Esophagus squamous epithelium (tissue), 5 donors: ENCODE measurements at regions not wholly inside any gene's neighbourhood (a gene's known extent, or its start where the extent isn't known, plus 50 kb on each side); places are given as distances from the start of the nearest gene placed in this dataset.

ENCODE experiments used
- DNase-seq: peaks from one replicate; lab custom pipeline; 2025; lab: John Stamatoyannopoulos, UW
- H3K27ac ChIP-seq, 4 donors: fragments of 200-600 bp; sonication (generic); one replicate each; pipeline ENCODE4 v1.5.1; 2016 to 2019; ENCODE audit warnings: mild to moderate bottlenecking in 1 of 4
- H3K27me3 ChIP-seq, 4 donors: fragments of 200-600 bp; sonication (generic); 1 replicate in 3 of 4; 2 replicates in 1 of 4; pipeline versions ENCODE4 v1.5.1 to v1.6.0; 2017 to 2021; ENCODE audit warnings: antibody characterized with exemption in 1 of 4
- H3K36me3 ChIP-seq, 3 donors: fragments of 200-600 bp; sonication (generic); one replicate each; pipeline ENCODE4 v1.5.1; 2016 to 2019
- H3K4me1 ChIP-seq, 3 donors: fragments of 200-600 bp; sonication (generic); one replicate each; pipeline ENCODE4 v1.5.1; 2017 to 2019
- H3K4me3 ChIP-seq, 4 donors: fragments of 200-600 bp; sonication (generic); 1 replicate in 3 of 4; 2 replicates in 1 of 4; pipeline ENCODE4 v1.5.1; 2016 to 2019; ENCODE audit warnings: mild to moderate bottlenecking in 2 of 4, moderate library complexity in 1 of 4
- H3K9me3 ChIP-seq, 3 donors: fragments of 200-600 bp; sonication (generic); one replicate each; pipeline ENCODE4 v1.5.1; 2016 to 2019
- CTCF ChIP-seq, 6 experiments: fragments of 450-650 bp in 4 of 6; fragments of 200-600 bp in 2 of 6; sonication (generic) in 2 of 6; IDR thresholded peaks; one replicate each; pipeline ENCODE4 v1.5.1; 2016 to 2019; ENCODE audit warnings: antibody characterized with exemption in 6 of 6, mild to moderate bottlenecking in 4 of 6, moderate library complexity in 4 of 6
- POLR2A ChIP-seq, 4 donors: fragments of 450-650 bp; IDR thresholded peaks; one replicate each; pipeline ENCODE4 v1.6.1; 2017; ENCODE audit warnings: antibody characterized with exemption in 4 of 4, mild to moderate bottlenecking in 4 of 4, moderate library complexity in 3 of 4
- WGBS, 2 donors: methylation state at CpG; one replicate each; pipeline ENCODE4 v1.1.5; 2018; 5-methylcytosine and 5-hydroxymethylcytosine counted together
- intact Hi-C: fragments of 100-400 bp; cut with DNase I; formaldehyde crosslinking; loops from one replicate; pipeline ENCODE4 v1.15.0; 2022
- donor health status: DM: yes; HTN: yes; CAD: no.

- H3K27me3 ChIP-seq: no peaks in the 10 kb centered on the region
- intact Hi-C loops: no loop called here
- DNase-seq: no peak
- 67 to 74% methylated on average over 5 of the region's 5 CpGs for WGBS, 2 donors
- no peak overlapping the region for H3K27ac ChIP-seq
- H3K4me1 ChIP-seq: no peaks in the 10 kb centered on the region
- no peaks in the 10 kb centered on the region for H3K9me3 ChIP-seq
- H3K4me3 ChIP-seq: no peak overlapping the region
- H3K36me3 ChIP-seq: no peaks in the 10 kb centered on the region
- TF ChIP-seq POLR2A (IDR thresholded peaks at IDR 0.05) (no peak), CTCF (IDR thresholded peaks at IDR 0.05) (no peak)
These were observed 856.8 kb upstream of the GCFC2 start for GRCh38 chr2:76567478-76567877.

- DNase-seq: no peak
- Histone ChIP-seq H3K4me3 (no peak overlapping the region), H3K27me3 (no peaks in the 10 kb centered on the region), H3K27ac (no peak overlapping the region), H3K9me3 (no peaks in the 10 kb centered on the region), H3K4me1 (no peaks in the 10 kb centered on the region), H3K36me3 (no peaks in the 10 kb centered on the region)
- intact Hi-C loops: no loop called here
- WGBS, 2 donors: 55 to 69% methylated on average over 2 of the region's 2 CpGs
- TF ChIP-seq CTCF (IDR thresholded peaks at IDR 0.05): no peak
- no peak for TF ChIP-seq POLR2A (IDR thresholded peaks at IDR 0.05)
These were observed 854.0 kb upstream of the GCFC2 start for GRCh38 chr2:76564734-76565133.

- Histone ChIP-seq H3K4me3 (no peak overlapping the region), H3K27ac (no peak overlapping the region), H3K36me3 (no peaks in the 10 kb centered on the region), H3K9me3 (no peaks in the 10 kb centered on the region), H3K4me1 (no peaks in the 10 kb centered on the region), H3K27me3 (no peaks in the 10 kb centered on the region)
- DNase-seq: no peak
- 73 to 84% methylated on average over 6 of the region's 9 CpGs for WGBS, 2 donors
- intact Hi-C loops: no loop called here
- TF ChIP-seq POLR2A (IDR thresholded peaks at IDR 0.05) (no peak), CTCF (IDR thresholded peaks at IDR 0.05) (no peak)
These were observed 853.0 kb upstream of the GCFC2 start for GRCh38 chr2:76563730-76564129.

GRCh38 chr2:76558157-76558556, 847.4 kb upstream of the GCFC2 start:
- no peak for DNase-seq
- H3K9me3 ChIP-seq: no peaks in the 10 kb centered on the region
- TF ChIP-seq CTCF (IDR thresholded peaks at IDR 0.05): no peak
- TF ChIP-seq POLR2A (IDR thresholded peaks at IDR 0.05): no peak
- H3K36me3 ChIP-seq: no peaks in the 10 kb centered on the region
- H3K4me1 ChIP-seq: no peaks in the 10 kb centered on the region
- intact Hi-C loops: no loop called here
- H3K27ac ChIP-seq: no peak overlapping the region
- no peaks in the 10 kb centered on the region for H3K27me3 ChIP-seq
- H3K4me3 ChIP-seq: no peak overlapping the region

- Histone ChIP-seq H3K4me1 (no peaks in the 10 kb centered on the region), H3K27ac (no peak overlapping the region), H3K36me3 (no peaks in the 10 kb centered on the region), H3K4me3 (no peak overlapping the region), H3K27me3 (no peaks in the 10 kb centered on the region), H3K9me3 (no peaks in the 10 kb centered on the region)
- intact Hi-C loops: no loop called here
- 50 to 60% methylated on average over 2 of the region's 2 CpGs for WGBS, 2 donors
- TF ChIP-seq CTCF (IDR thresholded peaks at IDR 0.05) (no peak), POLR2A (IDR thresholded peaks at IDR 0.05) (no peak)
- no peak for DNase-seq
These were observed 845.3 kb upstream of the GCFC2 start for GRCh38 chr2:76556018-76556417.
